SU-DHL-6 (cell line): ENCODE measurements at regions not wholly inside any gene's neighbourhood (a gene's known extent, or its start where the extent isn't known, plus 50 kb on each side); places are given as distances from the start of the nearest gene placed in this dataset.
"Not testable (repeated sequence)": the region's sequence is repeated elsewhere in the genome, so short reads cannot be mapped to it uniquely, and the experiment has no call there.

ENCODE experiments used
- CTCF ChIP-seq: fragments of 200-600 bp; sonication (generic); IDR thresholded peaks from one replicate; pipeline ENCODE4 v1.5.1; 2017; ENCODE audit warnings: antibody characterized with exemption, mild to moderate bottlenecking, low read length, moderate library complexity; ENCODE audit not compliant: insufficient read depth, poor library complexity, severe bottlenecking
- EZH2phosphoT487 ChIP-seq: fragments of 200-600 bp; sonication (generic), shearing (Covaris generic); conservative IDR thresholded peaks from 2 replicates; pipeline ENCODE4 v1.6.1; 2018; ENCODE audit warnings: mild to moderate bottlenecking, antibody characterized with exemption, low read length, moderate library complexity, mixed read lengths

GRCh38 chr4:86453611-86454072 lies 93.8 kb upstream of the MAPK10 start:
- not testable (repeated sequence) for TF ChIP-seq EZH2phosphoT487, CTCF
